Ureter (tissue), 1 donor: ENCODE measurements at regions not wholly inside any gene's neighbourhood (a gene's known extent, or its start where the extent isn't known, plus 50 kb on each side); places are given as distances from the start of the nearest gene placed in this dataset.

Experiments used
- DNase-seq: peaks from one replicate; pipeline ENCODE4 v3.0.0-alpha.2; 2020; ENCODE audit warnings: low spot score
- donor health status: DM: yes; HTN: yes; CAD: no.

GRCh38 chr2:145599756-145600155, 1079.8 kb upstream of the ZEB2 start:
- DNase-seq: no peak

GRCh38 chr2:145598434-145598833, 1078.5 kb upstream of the ZEB2 start:
- DNase-seq: no peak

GRCh38 chr2:145597809-145598208, 1077.9 kb upstream of the ZEB2 start:
- no peak for DNase-seq

GRCh38 chr2:145597006-145597405, 1077.1 kb upstream of the ZEB2 start:
- DNase-seq: no peak

- DNase-seq: no peak
These were observed 1076.5 kb upstream of the ZEB2 start for GRCh38 chr2:145596416-145596815.

GRCh38 chr2:145595296-145595695, 1075.4 kb upstream of the ZEB2 start:
- no peak for DNase-seq

GRCh38 chr2:145593991-145594614, 1074.2 kb upstream of the ZEB2 start:
- no peak for DNase-seq

GRCh38 chr2:145593280-145593679, 1073.4 kb upstream of the ZEB2 start:
- DNase-seq: no peak

- no peak for DNase-seq
These were observed 1072.4 kb upstream of the ZEB2 start for GRCh38 chr2:145592361-145592760.

GRCh38 chr2:145591109-145591809, 1071.3 kb upstream of the ZEB2 start:
- DNase-seq: no peak

GRCh38 chr2:145587922-145588321, 1068.0 kb upstream of the ZEB2 start:
- DNase-seq: no peak

- DNase-seq: no peak
These were observed 1064.4 kb upstream of the ZEB2 start for GRCh38 chr2:145584353-145584752.

GRCh38 chr2:145573608-145574007, 1053.7 kb upstream of the ZEB2 start:
- DNase-seq: no peak

- DNase-seq: no peak
These were observed 1052.3 kb upstream of the ZEB2 start for GRCh38 chr2:145572238-145572637.

- no peak for DNase-seq
These were observed 1049.2 kb upstream of the ZEB2 start for GRCh38 chr2:145569108-145569507.

- no peak for DNase-seq
These were observed 1044.1 kb upstream of the ZEB2 start for GRCh38 chr2:145563741-145564615.

GRCh38 chr2:145561152-145561551, 1041.2 kb upstream of the ZEB2 start:
- DNase-seq: no peak

- DNase-seq: no peak
These were observed 1038.9 kb upstream of the ZEB2 start for GRCh38 chr2:145558617-145559350.

- DNase-seq: no peak
These were observed 1035.4 kb upstream of the ZEB2 start for GRCh38 chr2:145555360-145555759.

GRCh38 chr2:145551686-145552085, 1031.8 kb upstream of the ZEB2 start:
- DNase-seq: no peak

- no peak for DNase-seq
These were observed 1028.6 kb upstream of the ZEB2 start for GRCh38 chr2:145548479-145548878.

GRCh38 chr2:145547620-145548019, 1027.7 kb upstream of the ZEB2 start:
- no peak for DNase-seq
